NCI-H2227 (cell line): ENCODE measurements at regions not wholly inside any gene's neighbourhood (a gene's known extent, or its start where the extent isn't known, plus 50 kb on each side); places are given as distances from the start of the nearest gene placed in this dataset.

Experiments
- DNase-seq: peaks from one replicate; lab custom pipeline; 2025; ENCODE audit not compliant: unreplicated experiment; lab: John Stamatoyannopoulos, UW

DNA sequence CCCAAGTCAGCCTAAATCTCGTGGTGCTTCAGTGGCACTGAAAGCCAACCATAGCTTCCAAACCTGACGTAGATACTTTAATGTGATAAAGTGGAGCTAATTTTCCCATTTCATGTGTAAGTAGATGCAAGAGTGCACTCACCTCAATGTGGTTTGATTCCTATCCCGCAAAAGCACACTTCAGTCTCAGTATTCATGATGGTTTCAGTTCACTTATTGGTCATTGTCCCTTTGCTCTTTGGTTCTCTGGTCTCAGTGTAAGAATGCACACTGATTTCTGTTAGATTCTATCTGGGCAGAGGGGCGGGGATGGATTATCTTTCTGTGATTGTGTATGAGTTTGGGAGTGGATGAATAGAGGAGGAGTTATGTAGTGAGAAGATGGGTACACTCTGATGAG lies 340.6 kb downstream of the KCNRG start:
- no peak for DNase-seq

DNA sequence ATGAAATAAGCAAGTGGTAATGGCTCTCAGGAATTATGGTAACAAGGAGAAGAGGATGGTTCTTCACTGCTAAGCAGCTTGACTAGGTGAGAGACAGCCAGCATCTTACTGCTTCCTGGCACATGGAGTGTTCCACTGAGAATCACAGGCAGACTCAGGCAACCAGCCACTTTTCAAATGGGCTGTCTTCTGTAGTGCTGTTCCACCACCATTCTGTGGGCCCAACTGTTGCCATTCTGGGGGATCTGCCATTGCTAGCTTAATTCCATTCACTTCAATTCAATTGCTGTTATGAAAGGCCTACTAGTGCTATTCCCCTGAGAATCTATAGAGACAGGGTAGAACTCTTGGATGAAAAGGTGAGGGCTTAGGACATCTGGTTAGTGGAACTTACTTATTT lies 341.9 kb downstream of the KCNRG start:
- no peak for DNase-seq

DNA sequence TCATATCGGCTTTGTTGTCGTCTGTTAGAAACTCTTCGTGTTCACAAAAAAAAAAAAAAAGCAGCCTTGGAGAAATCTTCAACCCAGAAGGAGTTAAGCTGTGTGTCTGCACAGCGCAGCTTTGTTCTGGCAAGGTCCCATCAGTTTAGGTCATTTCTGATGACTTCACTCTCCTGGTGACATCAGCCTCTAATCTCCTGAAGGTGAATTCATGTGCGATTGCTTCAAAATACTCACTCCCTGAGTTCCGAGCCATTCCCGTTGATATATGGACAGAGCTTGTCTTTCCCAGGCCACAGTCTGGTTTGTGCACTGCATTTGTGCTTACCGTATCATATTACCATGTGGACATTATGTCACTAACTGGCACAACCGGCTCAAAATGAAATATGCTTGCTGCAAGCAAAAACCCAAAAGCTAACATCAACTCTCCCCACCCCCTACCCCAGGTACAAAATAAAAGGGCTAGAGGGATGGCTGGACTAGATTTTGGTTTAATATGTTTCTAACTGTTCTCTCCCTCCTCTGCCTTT lies 342.4 kb downstream of the KCNRG start:
- DNase-seq: no peak

DNA sequence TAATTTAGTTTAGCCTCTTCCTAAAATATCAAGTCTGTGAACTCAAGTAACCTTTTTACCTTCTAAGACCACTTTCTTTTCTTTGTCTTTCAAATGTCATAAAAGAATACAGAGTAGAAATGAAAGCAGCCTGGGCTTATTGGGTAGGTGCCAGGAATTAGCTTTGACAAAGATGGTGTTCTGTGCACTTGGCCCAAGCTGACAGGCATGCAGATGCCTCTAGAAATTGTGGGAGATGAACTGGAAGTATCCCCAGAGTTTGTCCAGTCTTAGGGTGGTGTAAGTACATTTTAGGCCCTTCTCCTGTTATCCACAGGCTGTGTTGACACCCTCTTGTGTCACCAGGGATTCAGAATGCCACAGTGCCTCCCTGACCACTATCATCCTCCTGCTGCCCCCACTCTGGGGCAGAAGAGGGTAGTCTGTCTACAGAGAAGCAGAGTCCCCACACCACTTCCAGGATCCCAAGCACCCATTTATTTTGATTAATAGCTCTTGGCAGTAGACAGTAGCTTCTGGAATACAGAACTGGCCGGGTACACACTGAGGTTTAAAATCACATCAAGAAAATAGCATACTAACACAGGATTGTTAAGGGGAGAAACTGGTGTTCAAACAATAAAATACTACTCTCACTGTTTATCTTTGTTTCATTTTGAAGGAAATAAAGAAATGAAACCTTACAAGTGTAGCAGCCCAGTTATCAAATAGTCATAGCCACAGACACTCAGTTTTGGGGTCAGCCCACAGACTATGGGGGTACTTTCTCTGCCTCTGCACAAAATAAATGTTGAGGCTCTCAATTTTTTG lies 343.2 kb downstream of the KCNRG start:
- no peak for DNase-seq

DNA sequence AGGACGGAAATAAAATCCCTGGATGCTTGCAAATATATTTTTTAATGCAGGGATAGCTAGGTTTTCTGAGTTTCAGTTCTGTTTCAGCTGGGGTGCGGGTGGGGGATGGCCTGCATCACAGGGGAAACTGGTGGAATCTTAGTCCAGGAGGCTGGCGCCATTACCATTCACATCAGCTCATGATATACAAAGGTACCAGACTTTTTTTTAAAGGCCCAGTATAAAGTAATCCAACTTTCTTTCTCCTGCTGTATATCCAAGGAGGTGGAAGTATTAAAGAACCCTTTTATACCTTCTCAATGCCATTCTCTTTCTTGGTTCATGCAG lies 343.8 kb downstream of the KCNRG start:
- no peak for DNase-seq

DNA sequence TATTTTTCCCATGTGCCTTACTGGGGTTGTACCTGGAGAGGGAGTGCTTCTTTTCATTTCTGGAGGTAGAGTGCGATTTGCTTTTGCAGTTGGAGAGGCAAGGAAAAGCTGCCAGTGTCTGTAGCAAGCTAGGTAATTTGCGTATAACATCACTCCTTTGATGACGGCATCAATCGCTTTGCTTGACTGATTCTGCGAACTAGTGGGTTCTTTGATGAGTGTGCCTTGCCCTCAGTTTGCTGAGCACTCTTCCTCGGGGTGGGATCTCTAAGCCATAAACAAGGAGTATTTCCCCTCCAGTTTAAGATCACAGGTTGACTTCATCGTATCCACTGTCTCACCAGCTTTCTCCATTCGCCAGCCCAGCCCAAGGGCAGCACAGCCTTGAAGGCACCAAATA lies 344.5 kb downstream of the KCNRG start:
- DNase-seq: no peak

DNA sequence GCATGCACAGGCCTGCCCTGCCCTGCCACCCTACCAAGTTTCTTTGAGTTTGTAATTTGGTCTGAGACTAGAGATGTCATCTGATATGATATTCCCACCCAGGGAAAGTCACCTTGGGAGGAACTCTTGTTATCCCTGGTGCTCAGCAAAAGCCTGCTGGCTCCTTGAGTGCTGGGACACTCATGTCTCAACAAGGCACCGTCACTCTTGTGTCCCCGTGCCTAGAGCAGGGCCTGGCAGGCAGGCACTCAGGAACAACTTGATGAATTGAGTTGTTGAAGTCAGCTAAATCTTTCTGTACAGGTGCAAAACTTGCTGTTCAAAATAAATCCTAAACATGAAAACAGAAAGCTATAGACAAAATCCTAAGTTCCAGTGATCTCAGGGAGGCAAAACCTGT lies 345.4 kb downstream of the KCNRG start:
- DNase-seq: no peak

DNA sequence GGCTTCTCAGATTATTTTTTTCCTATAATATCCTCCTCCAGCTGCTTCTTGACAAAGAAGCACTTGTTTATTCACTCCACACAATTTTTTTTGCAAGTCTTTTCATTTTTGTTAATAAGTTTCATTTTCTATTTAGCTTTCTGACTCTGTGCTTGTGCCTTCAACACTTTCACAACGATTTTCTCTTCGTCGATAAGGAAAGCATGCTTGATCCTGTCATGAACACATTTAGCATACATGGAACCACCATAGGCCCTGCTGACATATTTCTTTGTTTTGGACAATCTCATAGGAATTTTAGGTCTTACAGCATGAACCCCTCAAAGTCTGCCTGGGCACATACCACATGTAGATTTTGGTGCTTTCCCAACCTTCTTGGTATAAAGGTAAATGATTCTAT lies 346.0 kb downstream of the KCNRG start:
- DNase-seq: no peak

DNA sequence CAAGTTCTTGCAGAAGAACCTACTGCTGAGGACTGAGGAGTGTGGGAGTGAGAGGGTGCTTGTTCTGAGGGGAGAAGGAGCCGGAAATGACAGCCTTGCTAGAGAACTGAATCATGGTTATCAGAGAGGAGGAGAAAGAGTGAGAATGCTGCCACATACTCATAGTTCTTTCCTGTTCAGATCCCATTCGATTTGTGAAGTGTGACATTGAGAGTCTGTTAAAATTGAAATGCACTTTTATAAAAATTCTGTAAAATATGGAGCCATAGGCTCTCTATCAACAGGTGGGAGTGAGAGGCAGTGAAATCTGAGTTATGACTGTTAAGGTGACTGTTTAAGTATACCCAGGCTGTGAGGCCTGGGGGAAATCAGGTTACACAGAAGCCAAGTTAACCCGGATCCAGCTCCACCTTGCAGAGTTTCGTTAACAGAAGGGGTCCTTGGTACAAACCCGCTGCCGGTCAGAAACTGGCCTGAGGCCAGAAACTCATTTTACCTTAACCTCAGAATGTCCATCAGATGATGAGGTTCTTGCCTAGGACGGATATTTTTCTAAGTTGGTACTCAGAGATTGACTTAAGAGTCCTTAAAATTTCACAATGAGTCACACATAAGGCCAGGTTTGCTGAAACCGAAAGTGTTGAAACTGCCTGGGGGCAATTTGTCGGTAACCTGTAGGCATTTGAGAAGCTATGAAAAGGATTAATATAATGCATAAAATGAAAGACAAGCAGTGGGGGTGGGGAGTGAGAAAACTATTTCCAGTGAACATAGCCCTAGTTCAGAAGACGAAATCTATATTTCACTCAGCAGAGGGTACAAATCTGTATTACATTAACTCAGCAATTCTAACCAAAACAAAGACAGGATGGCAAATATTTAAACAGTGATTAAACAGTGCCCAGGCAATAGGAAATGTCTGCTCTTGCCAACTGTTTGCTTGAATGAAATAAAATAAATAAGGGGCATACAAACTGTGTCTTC lies 350.5 kb downstream of the KCNRG start:
- DNase-seq: no peak

DNA sequence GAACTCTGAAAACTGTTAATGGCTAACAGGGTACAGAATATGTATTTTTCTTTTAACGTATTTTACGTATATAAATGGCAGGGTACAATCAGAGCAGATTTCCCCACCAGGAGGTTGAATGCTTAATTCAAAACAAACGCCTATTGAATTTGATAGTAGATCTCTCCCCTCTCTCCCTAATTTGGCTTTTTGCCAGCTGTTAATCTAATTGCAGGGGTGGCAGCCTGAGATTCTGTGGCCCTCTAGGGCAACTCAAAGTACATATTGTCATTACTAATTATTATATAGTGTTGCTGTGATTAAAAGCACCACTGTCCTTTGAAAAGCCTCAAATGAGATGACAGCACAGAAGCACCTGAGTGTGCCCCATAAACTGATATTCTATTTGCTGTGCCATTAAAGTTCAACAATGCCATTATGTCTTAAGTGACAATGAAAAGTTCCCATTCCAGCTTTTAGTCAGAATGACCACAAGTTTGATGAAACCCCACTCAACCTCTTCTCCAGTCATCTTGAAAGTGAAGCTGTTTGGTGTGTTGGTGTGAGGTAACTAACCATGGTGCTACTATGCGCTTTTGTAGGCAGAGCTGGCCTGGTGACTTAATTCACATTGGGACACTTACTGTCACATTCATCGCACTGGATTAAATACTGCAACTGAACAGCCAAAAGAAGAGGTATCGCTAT lies 351.4 kb downstream of the KCNRG start:
- peak; percentile 12 for DNase-seq

DNA sequence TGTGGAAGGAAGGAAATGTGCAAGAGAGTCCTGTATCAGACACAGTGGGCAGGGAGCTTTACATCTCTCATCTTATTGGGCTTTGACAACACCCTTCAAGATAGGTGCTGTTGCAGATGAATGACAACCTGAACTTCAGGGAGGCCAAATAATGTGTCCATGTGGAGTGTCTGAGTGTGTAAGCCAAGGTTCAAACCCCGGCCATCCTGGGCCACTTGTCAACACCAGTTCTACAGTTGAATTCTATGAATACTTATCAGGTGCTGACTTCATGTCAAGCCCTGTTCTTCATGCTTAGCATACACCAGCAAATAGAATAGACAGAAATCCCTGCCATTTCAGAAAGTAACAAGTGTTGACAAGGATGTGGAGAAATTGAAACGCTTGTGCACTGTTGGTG lies 354.4 kb downstream of the KCNRG start:
- DNase-seq: no peak

DNA sequence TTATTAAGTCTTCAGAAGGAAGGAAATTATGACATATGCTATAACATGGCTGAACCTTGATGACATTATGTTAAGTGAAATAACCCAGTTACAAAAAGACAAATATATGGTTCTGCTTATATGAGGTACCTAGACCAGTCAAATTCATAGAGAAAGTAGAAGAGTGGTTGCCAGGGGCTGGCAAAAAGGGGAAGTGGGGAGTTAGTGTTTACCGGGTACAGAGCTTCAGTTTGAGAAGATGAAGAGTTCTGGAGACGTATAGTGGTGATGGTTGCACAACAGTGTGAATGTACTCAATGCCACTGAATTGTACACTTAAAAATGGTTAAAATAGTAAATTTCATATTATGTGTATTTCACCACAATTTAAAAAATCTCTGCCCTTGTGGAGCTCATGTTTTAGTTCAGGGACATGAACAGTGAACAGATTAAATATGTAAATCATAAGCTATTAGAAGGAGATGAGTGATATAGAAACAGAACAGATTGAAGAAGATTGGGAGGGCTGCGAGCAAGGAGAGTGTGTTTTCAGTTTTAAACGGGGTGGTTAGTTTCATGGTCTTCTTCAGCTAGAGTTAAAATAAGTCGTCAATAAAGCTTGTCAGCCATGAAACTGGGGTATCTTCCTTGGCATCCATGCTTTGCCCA lies 355.2 kb downstream of the KCNRG start:
- no peak for DNase-seq

DNA sequence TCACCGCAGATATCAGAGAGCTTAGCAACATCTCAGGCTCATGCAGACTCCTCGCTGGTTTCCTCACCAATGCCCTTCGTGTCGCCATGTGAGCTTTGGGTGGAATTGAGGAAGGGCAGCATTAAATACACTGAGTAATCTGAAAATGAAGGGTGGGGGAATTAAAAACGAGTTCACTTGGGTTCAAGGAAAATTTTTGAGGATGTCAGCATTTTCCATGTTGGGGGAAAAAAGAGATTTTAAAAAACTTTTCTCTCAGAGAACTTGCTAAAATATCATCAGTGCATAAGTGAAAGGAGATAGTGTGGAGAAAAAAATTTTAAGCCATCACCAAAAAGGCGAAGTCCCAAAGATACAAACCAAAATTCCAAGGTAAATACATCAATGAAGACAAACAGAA lies 359.3 kb downstream of the KCNRG start:
- no peak for DNase-seq

DNA sequence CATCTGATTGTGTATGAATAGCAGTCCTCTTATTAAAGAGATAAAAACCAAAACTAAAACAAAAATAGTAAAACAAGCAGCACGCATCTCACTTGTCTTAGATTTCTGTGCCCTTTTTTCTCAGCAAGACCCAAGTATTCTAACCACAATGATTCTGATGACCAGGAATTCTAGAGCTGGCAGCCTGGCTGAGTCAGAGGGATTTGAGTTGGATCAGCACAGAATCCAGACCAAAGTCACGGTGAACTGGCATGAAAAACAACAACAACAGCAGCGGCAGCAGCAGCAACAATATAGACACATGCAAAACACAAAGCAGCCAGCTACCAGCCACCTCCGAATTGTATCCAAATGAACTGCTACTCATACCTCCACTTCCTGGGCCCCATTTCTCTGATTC lies 360.5 kb downstream of the KCNRG start:
- no peak for DNase-seq

DNA sequence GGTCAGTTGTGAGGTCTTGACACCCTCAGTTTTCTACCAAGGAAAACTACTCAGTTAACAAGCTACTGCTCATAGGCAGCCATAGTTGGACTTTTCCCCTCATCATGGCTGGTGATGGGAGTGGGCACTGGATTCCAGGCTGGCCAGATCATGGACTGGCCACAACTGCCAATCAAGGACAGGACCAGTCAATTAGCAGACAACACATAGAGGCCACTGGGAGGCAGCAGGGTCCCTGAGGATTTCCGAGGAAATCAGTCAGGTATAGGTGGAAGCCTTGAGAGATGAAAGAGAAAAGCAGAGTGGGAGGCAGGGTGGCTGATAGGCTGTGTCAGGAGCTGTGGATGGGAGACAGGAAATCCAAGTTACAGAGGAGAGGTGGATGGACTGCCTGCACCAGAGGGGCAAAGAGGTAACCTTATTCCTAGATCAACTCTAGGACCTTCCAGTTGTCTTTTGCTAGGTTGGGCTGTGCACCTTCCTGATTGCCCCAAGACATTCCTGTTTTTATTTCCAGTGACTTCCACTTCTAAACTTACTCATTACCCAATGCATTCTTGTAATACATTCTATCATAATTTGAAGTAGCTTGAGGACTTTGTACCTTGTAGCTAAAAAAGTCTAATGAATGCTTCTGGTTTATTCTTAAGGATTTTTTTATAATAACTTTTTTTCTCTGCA lies 361.8 kb downstream of the KCNRG start:
- no peak for DNase-seq

DNA sequence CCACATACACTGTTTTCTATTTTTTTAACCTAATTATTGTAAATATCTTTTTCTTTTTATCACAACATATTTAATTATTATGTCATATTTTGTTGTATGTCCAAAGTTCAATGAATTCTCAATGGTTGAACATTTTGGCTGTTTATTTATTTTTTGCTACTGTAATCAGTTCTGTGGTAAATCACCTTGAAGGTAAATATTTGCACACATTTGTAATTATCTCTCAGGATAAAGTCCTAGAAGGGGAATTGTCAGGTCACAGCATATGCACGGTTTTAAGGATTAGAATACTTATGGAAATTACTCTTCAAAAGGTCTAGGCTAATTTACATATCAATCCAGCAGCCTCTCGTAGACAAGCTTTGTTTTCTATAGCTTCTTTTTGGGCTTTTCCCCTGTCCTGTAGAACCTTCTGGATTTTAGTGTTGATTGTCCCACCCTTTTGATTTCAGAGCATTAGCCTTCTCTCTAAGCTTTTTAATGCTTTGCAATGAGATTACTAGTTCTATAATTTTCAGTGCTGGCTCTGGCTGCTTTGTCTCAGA lies 362.6 kb downstream of the KCNRG start:
- DNase-seq: no peak

DNA sequence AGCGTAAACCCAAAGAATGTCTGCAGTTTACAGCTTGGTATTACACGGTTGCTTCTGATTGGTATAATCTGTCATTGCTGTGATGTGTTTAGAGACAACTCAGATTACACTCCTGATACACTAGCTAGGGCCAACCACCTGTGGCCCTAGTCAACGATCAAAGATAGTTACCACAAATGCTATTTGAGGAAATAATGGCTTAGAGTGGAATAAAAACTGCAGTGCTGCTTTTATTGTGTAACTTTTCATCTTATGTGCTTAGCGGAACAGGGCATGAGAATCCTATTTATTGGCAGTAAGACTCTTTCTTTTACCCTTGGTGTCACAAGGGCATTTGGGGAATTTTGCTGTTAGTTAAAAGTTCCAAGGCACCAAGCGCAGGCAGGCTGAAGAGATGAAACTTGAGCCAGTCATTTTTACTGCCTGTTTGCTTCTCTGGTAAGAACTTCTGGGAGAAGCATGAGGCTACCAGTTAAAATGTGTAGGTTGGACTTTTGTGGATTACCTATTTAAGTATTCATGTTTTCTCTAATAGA lies 363.3 kb downstream of the KCNRG start:
- no peak for DNase-seq

DNA sequence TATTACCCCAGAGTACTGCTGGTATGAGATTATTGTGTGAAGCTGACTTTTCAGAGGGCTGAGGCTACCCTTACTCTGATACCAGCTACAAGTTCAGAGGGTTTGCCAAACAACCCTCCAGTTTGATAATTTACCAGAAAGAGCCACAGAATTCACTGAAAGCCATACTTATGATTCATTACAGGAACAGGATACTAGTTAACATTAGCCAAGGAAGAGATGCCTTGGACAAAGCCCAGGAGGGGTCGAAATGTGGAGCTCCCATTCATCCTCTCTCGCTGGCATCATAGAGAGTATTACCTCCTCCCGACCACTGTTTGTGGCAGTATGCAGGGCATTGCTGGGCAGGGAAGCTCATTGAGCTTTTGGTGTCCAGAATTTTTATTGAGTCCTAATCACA lies 364.3 kb downstream of the KCNRG start:
- no peak for DNase-seq

DNA sequence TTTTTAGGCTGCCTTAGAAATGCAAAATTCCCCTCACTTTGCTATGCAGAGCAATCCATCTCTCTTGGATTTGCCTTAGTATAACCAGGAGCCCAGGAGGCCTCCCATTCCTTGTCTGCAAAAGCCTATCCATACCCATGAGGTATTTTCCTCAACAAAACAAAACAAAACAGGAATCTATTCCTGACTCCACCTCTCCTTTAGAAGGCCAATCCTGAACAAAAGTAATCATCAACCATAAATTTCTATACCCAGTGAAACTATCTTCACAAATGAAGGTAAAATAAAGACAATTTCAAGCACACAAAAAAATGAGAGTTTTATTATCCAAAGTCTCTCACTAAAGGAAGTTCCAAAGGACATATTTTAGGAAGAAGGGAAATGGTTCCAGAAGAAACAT lies 365.7 kb downstream of the KCNRG start:
- no peak for DNase-seq

DNA sequence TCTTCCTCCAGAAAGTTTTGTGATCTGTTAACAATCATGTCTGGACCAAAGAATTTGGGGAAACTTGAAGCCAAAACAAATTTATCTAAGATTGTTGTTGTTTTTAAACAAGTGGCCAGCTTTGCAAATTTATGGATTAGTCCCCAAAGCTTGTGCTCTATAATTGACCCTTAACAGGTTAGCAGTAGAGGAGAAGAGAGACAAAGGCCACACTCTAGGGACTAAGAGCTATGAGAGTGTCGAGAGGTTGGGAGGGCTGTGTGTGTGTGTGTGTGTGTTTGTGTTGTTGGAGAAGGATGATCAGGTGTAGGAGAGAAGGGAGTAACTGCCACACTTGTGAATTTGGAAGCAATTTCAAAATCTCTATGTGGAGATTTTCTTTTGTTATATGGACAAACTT lies 367.3 kb downstream of the KCNRG start:
- no peak for DNase-seq
